ENCODE measurements at regions not wholly inside any gene's neighbourhood (a gene's known extent, or its start where the extent isn't known, plus 50 kb on each side); places are given as distances from the start of the nearest gene placed in this dataset.

- DNase-seq (ENCODE audit: low read depth in 2 of 2): no peak
These were observed 132.6 kb upstream of the FUT8 start for GRCh38 chr14:65279958-65280357.

GRCh38 chr14:65280653-65281052, 131.9 kb upstream of the FUT8 start:
- no peak for DNase-seq (ENCODE audit: low read depth in 2 of 2)

GRCh38 chr14:65281991-65282895, 130.3 kb upstream of the FUT8 start:
- DNase-seq (ENCODE audit: low read depth in 2 of 2): no peak

DNA sequence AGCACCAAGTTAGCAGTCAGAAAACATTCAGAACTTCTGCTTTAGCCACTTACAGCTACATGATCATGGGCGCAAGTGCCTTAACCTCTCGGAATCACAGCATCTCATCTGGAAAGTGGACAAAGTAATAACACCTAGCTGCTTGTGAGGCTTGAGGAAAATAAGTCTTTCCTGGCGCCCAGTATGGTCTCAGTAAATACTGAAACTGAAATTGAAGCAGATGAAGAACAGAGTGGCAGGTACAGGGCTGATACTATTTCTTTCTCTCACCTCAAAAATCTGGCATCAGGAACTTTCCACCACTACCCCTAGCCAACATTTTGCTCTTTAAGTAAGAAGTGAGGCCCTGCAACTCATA, 129.7 kb upstream of the FUT8 start:
- no peak for DNase-seq (ENCODE audit: low read depth in 2 of 2)

- no peak for DNase-seq (ENCODE audit: low read depth in 2 of 2)
These were observed 126.1 kb upstream of the FUT8 start for GRCh38 chr14:65286443-65286842.

DNA sequence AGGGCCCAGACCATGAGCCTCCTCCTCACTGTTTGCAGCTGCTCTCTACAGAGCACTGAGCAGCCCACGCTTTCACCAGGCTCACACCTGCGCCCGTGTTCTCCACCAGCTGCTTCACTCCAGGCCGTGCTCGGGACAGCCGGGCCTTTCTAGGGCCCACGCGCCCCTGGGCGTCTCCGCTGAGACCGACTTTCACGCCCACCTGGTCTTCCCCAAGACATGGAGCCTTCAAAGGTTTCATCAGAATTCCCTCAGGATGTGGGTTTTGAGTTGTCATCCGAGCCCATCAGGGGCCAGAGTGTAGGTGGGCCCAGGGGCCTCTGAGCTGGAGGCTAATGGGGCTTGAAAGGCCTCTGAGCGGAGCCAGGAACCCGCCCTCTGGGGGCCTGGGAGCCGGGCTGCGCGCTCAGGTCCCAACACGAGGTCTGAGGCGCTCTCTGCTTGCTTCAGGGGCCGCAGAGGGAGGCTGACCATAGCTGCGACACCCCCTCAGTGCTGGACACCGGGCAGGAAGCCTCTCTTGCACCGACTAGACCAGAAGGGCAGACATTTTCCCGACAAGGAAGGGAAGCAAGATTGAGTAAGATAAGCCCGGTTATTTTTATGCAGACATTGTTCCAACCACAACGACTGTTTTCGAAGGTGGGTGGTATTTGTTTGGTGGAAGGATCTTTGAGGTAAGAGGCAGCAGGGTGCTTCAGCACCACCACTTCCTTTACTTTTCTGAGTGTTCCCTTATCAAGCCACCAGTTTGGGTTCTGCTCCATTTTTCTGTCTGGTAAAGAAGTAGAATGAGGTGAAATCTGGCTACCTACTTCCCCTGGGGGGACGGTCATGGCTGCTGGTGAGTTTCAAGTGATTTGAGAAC, 125.0 kb upstream of the FUT8 start:
- peak; percentile 35 to 47 for DNase-seq (ENCODE audit: low read depth in 2 of 2)

DNA sequence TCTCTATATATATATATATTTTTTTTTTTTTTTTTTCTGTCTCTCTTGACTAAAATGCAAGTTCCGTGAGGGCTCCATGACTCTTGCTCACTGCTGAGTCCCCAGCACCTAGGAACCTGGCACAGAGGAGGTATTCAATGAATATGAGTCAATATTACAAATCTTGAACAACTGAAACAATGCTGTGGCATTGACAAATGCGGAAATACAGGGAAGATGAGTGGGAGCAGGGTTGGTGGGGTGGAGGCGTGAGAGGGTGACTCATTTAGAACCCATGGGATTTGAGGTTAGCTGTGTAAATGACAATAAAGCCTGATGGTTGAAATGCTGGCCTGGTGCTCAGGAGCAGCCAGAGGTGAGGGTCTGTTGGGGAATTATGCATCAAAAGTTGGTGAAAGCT, 121.7 kb upstream of the FUT8 start:
- peak; percentile 36 to 60 for DNase-seq (ENCODE audit: low read depth in 2 of 2)

GRCh38 chr14:65291531-65291930, 121.0 kb upstream of the FUT8 start:
- no peak for DNase-seq (ENCODE audit: low read depth in 2 of 2)

- no peak for DNase-seq (ENCODE audit: low read depth in 2 of 2)
These were observed 117.7 kb upstream of the FUT8 start for GRCh38 chr14:65294816-65295215.

- no peak for DNase-seq (ENCODE audit: low read depth in 2 of 2)
These were observed 116.1 kb upstream of the FUT8 start for GRCh38 chr14:65296402-65296801.

DNA sequence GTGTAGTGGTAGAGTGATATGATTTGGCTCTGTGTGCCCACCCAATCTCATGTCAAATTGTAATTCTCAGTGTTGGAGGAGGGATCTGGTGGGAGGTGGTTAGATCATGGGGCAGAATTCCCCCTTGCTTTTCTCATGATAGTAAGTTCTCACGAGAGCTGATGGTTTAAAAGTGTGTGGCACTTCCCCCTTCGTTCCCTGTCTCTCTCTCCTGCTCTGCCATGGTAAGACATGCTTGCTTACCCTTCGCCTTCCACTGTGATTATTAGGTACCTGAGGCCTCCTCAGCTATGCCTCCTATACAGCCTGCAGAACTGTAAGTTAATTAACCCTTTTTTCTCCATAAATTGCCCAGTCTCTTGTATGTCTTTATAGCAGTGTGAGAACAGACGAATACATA, 115.7 kb upstream of the FUT8 start:
- DNase-seq (ENCODE audit: low read depth in 2 of 2): no peak

DNA sequence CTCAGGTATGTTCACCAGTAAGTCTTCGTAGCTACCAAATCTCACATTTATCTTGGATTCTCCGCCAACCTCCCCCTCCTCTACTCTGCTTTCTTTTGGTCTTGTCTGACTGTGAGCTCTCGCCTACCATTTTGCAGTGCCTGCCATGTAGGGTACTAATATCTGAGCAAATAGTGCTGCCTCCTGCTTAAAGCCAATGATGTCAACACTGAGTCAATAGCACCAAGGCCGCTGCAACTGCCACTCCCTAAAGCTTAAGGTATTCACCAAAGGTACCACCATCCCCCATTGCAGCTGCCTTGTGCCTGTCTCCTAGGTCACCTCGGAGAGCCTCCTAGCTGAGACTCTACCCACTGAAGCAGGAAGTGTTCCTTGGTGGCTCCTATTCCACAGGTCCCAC, 114.8 kb upstream of the FUT8 start:
- DNase-seq (ENCODE audit: low read depth in 2 of 2): no peak

GRCh38 chr14:65299826-65300225, 112.7 kb upstream of the FUT8 start:
- no peak for DNase-seq (ENCODE audit: low read depth in 2 of 2)

GRCh38 chr14:65301862-65302539, 110.5 kb upstream of the FUT8 start:
- no peak for DNase-seq (ENCODE audit: low read depth in 2 of 2)

DNA sequence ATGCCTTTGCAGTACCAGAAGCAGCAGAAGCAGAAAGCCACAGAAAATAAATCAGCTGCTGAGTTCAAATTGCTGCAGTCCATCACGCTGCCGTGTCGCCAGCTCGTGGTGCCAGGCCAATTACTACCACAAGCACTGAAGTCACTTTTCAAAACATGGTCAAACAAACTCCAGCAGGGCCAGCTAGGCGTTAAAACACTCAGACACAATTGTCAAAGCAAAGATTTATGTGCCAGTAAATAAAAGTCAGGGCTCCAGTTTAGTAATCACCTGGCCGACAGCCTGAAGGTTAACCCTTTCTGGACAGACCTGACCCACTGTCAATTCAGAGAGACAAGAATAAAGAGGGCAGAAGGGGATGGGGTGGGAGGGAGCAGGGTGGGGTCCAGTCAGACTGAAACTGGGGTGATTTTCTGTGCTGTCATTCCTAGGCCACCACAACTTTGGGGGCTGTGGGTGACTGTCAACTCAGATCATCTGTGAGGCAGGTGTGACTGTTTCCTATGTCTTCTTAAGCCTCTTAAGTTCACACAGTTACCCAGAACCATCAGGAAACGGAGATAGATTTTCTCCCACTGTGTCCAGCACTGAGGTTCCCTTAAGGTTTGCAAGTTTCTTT, 109.8 kb upstream of the FUT8 start:
- DNase-seq (ENCODE audit: low read depth in 2 of 2): peak; percentile 51 to 58

DNA sequence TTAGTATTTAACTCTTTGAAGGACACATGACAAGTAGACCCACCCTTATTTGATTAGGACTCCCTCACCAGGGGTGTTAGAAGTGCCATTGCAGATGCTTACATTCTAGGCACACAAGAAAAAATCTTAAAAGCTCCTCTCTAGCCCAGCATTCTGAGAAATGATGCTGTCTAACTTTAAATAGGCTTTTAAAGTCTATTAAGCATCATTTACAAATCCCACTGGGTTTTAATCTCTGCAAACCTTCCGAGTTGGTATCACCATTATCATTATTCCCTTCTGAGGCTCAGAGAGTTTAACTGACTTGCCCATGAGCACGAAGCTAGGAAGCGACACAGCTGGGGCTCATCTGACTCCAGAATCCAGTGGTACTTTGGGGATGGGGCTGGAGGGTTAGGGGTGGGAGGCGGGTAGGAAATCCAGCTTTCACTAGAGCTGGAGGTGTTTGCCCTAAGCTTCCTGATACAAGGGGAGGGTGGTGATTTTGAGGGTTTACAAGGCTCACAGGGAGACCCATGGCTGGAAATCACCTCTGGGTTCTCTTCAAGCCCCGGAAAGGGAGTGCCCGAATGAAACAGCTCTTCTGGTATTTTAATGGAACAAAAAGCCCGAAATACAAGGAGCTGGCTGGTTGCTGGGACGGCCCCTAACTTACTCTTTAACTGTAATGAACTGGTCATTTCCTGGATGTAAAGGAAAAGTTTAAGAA, 109.2 kb upstream of the FUT8 start:
- DNase-seq (ENCODE audit: low read depth in 2 of 2): no peak

GRCh38 chr14:65303899-65304222, 108.7 kb upstream of the FUT8 start:
- no peak for DNase-seq (ENCODE audit: low read depth in 2 of 2)

- DNase-seq (ENCODE audit: low read depth in 2 of 2): no peak
These were observed 108.3 kb upstream of the FUT8 start for GRCh38 chr14:65304239-65304638.

DNA sequence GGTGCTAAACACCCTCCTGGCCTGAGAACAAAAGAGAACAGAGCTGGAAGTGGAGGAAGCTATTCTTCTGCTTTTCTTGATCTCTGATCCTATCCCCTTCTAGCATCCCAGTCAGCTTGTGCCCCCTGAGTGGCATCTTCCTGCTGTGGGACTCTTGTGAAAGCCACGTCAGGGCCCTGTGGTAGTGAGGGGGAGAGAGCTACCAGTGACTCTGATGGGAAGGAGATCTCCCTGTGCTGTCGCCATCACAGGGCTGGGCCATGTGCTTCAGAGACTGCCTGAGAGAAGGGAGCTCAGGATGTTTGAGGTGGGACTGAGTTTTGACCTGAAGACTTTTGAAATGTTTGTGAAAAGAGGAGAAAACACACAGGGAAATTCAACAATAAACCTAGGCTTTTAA, 107.6 kb upstream of the FUT8 start:
- no peak for DNase-seq (ENCODE audit: low read depth in 2 of 2)

- no peak for DNase-seq (ENCODE audit: low read depth in 2 of 2)
These were observed 104.0 kb upstream of the FUT8 start for GRCh38 chr14:65308536-65308935.

- no peak for DNase-seq (ENCODE audit: low read depth in 2 of 2)
These were observed 102.0 kb upstream of the FUT8 start for GRCh38 chr14:65310568-65310967.
